RWPE2 (cell line): ENCODE measurements at regions not wholly inside any gene's neighbourhood (a gene's known extent, or its start where the extent isn't known, plus 50 kb on each side); places are given as distances from the start of the nearest gene placed in this dataset.
"Not testable (repeated sequence)": the region's sequence is repeated elsewhere in the genome, so short reads cannot be mapped to it uniquely, and the experiment has no call there.

Experiments
- ATAC-seq: fragments of 200-7000 bp; cut with Tn5 transposase; 3 replicates; pipeline ENCODE4 v1.9.1; 2021; ENCODE audit warnings: low read depth
- DNase-seq: peaks from one replicate; pipeline ENCODE4 v3.0.0-alpha.2; 2020; ENCODE audit warnings: low spot score
- H3K27ac ChIP-seq: fragments of 450-650 bp; 2 replicates; pipeline ENCODE4 v1.5.1; 2017; ENCODE audit warnings: mild to moderate bottlenecking; ENCODE audit not compliant: poor library complexity, severe bottlenecking
- H3K27me3 ChIP-seq: fragments of 250-450 bp; sonication (Bioruptor Pico); 2 replicates; pipeline ENCODE4 v1.5.1; 2021; ENCODE audit warnings: mild to moderate bottlenecking, moderate library complexity; ENCODE audit not compliant: insufficient read depth, poor library complexity, severe bottlenecking
- H3K36me3 ChIP-seq: fragments of 250-450 bp; sonication (Bioruptor Pico); 2 replicates; pipeline ENCODE4 v1.5.1; 2020; ENCODE audit warnings: low read depth, mild to moderate bottlenecking, moderate library complexity
- H3K4me1 ChIP-seq: fragments of 250-450 bp; sonication (Bioruptor Pico); 2 replicates; pipeline ENCODE4 v1.5.1; 2021; ENCODE audit warnings: mild to moderate bottlenecking, moderate library complexity; ENCODE audit not compliant: insufficient read depth, poor library complexity, severe bottlenecking
- H3K4me3 ChIP-seq: fragments of 250-450 bp; sonication (Bioruptor Pico); 2 replicates; pipeline ENCODE4 v1.5.1; 2021; ENCODE audit warnings: mild to moderate bottlenecking, moderate library complexity; ENCODE audit not compliant: severe bottlenecking
- H3K9me3 ChIP-seq: fragments of 250-450 bp; sonication (Bioruptor Pico); 2 replicates; pipeline ENCODE4 v1.5.1; 2021; ENCODE audit warnings: mild to moderate bottlenecking, moderate library complexity; ENCODE audit not compliant: severe bottlenecking

- H3K9me3 ChIP-seq, H3K4me1 ChIP-seq, H3K27ac ChIP-seq, H3K27me3 ChIP-seq, DNase-seq, ATAC-seq, H3K36me3 ChIP-seq: not testable (repeated sequence)
- H3K4me3 ChIP-seq: peak overlapping the region; percentile 7
Observed at GRCh38 chrX:115727792-115728732, 167.1 kb downstream of the PLS3 start.

- H3K4me3 ChIP-seq, DNase-seq, H3K27ac ChIP-seq, H3K9me3 ChIP-seq, H3K4me1 ChIP-seq, ATAC-seq, H3K27me3 ChIP-seq, H3K36me3 ChIP-seq: not testable (repeated sequence)
Observed at GRCh38 chrX:115732530-115732929, 171.6 kb downstream of the PLS3 start.

- H3K9me3 ChIP-seq, H3K27me3 ChIP-seq, H3K27ac ChIP-seq, H3K4me3 ChIP-seq, ATAC-seq, H3K4me1 ChIP-seq, H3K36me3 ChIP-seq: not testable (repeated sequence)
- peak; percentile 80 for DNase-seq
Observed at GRCh38 chrX:115735269-115735668, 174.3 kb downstream of the PLS3 start.
